IMR-90 (cell line): ENCODE measurements at regions not wholly inside any gene's neighbourhood (a gene's known extent, or its start where the extent isn't known, plus 50 kb on each side); places are given as distances from the start of the nearest gene placed in this dataset.

Experiments
- FOS ChIP-seq: fragments of 150-350 bp; IDR thresholded peaks from 2 replicates; pipeline ENCODE4 v1.6.1; 2016; ENCODE audit warnings: low read depth, low read length
- POLR2A ChIP-seq: IDR thresholded peaks from 2 replicates; pipeline ENCODE4 v1.6.1; 2012; ENCODE audit warnings: mild to moderate bottlenecking, low read depth, low read length
- RCOR1 ChIP-seq: IDR thresholded peaks from 2 replicates; pipeline ENCODE4 v1.6.1; 2012; ENCODE audit warnings: mild to moderate bottlenecking, low read length, improper control_type of control experiment; ENCODE audit not compliant: insufficient replicate concordance
- USF2 ChIP-seq: fragments of 150-350 bp; IDR thresholded peaks from 2 replicates; pipeline ENCODE4 v1.6.1; 2017; ENCODE audit warnings: mild to moderate bottlenecking, antibody characterized with exemption, low read length, low read depth
- TF ChIP-seq, protein P1 (sequence below): conservative IDR thresholded peaks from 2 replicates; pipeline ENCODE4 v1.5.1; 2012; ENCODE audit warnings: mild to moderate bottlenecking, low read depth, low read length, improper control_type of control experiment

- TF ChIP-seq, protein P1, sequence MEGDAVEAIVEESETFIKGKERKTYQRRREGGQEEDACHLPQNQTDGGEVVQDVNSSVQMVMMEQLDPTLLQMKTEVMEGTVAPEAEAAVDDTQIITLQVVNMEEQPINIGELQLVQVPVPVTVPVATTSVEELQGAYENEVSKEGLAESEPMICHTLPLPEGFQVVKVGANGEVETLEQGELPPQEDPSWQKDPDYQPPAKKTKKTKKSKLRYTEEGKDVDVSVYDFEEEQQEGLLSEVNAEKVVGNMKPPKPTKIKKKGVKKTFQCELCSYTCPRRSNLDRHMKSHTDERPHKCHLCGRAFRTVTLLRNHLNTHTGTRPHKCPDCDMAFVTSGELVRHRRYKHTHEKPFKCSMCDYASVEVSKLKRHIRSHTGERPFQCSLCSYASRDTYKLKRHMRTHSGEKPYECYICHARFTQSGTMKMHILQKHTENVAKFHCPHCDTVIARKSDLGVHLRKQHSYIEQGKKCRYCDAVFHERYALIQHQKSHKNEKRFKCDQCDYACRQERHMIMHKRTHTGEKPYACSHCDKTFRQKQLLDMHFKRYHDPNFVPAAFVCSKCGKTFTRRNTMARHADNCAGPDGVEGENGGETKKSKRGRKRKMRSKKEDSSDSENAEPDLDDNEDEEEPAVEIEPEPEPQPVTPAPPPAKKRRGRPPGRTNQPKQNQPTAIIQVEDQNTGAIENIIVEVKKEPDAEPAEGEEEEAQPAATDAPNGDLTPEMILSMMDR: no peak
- TF ChIP-seq POLR2A: no peak
- TF ChIP-seq RCOR1: no peak
- no peak for TF ChIP-seq USF2
- TF ChIP-seq FOS: no peak
These were observed 781.2 kb downstream of the TLE4 start for GRCh38 chr9:80352967-80353366.
